ENCODE measurements at regions not wholly inside any gene's neighbourhood (a gene's known extent, or its start where the extent isn't known, plus 50 kb on each side); places are given as distances from the start of the nearest gene placed in this dataset.
"Not testable (repeated sequence)": the region's sequence is repeated elsewhere in the genome, so short reads cannot be mapped to it uniquely, and the experiment has no call there.

DNA sequence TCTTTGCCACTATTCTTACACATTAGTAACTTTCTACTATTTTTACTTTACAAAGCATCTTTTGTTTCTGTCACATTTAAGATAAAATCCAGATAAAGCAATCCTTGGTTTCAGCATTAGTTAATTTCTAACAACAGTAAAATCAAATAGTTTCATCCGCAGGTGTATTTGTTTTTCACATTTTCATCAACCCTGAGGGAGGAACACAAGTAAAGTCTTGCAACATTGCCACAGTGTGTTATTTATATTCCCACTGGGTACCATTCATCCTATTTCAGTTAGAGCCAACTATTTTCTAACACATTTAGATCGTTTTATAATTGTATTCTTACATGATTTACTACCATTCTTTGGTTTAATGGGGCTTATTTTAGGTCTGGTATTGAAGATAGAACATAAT is 908.7 kb upstream of the CITED2 start:
- no peak overlapping the region for H3K27ac Mint-ChIP-seq
- no peak for DNase-seq
- ATAC-seq (ENCODE audit: low read depth), result no peak
- H3K27me3 Mint-ChIP-seq, result no peaks in the 10 kb centered on the region
- no peaks in the 10 kb centered on the region for H3K4me1 Mint-ChIP-seq
- no peaks in the 10 kb centered on the region for H3K36me3 Mint-ChIP-seq
- no peak overlapping the region for H3K4me3 Mint-ChIP-seq
- H3K9me3 Mint-ChIP-seq, result peaks cover 3% of the 10 kb centered on the region
- POLR2A ChIA-PET, result no interaction called here

DNA sequence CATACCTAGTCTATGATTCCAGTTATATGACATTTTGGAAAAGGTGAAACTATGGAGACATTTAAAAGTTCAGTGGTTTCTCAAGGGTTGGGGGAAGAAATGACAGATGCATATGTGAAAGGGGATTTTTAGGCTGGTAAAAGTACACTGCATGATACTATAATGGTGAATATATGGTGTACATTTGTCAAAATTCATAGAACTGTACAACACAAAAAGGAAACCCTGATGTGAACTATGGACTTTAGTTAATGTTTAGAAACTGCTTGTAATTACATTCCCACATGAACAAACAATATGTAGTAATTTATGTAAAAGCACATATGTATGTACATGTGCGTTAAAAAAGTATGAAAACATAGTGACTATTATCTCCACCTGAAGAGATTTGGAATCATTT is 907.3 kb upstream of the CITED2 start:
- no peak overlapping the region for H3K27ac Mint-ChIP-seq
- no peak overlapping the region for H3K4me3 Mint-ChIP-seq
- no peak for DNase-seq
- POLR2A ChIA-PET, result no interaction called here
- no peak for ATAC-seq (ENCODE audit: low read depth)
- no peaks in the 10 kb centered on the region for H3K27me3 Mint-ChIP-seq
- no peaks in the 10 kb centered on the region for H3K36me3 Mint-ChIP-seq
- H3K9me3 Mint-ChIP-seq, result no peaks in the 10 kb centered on the region
- H3K4me1 Mint-ChIP-seq, result no peaks in the 10 kb centered on the region

- no peak for DNase-seq
- no peak overlapping the region for H3K4me3 Mint-ChIP-seq
- H3K27ac Mint-ChIP-seq, result no peak overlapping the region
- no peaks in the 10 kb centered on the region for H3K27me3 Mint-ChIP-seq
- no peaks in the 10 kb centered on the region for H3K4me1 Mint-ChIP-seq
- no peaks in the 10 kb centered on the region for H3K9me3 Mint-ChIP-seq
- no peaks in the 10 kb centered on the region for H3K36me3 Mint-ChIP-seq
- POLR2A ChIA-PET, result no interaction called here
- no peak for ATAC-seq (ENCODE audit: low read depth)
These were observed 906.8 kb upstream of the CITED2 start for GRCh38 chr6:140281236-140281635.

GRCh38 chr6:140276719-140277118 is 902.3 kb upstream of the CITED2 start:
- H3K4me3 Mint-ChIP-seq, result no peak overlapping the region
- H3K36me3 Mint-ChIP-seq, result no peaks in the 10 kb centered on the region
- POLR2A ChIA-PET, result no interaction called here
- peaks cover 4% of the 10 kb centered on the region for H3K27me3 Mint-ChIP-seq
- H3K27ac Mint-ChIP-seq, result no peak overlapping the region
- DNase-seq (no peak), ATAC-seq (ENCODE audit: low read depth) (no peak)
- no peaks in the 10 kb centered on the region for H3K4me1 Mint-ChIP-seq
- H3K9me3 Mint-ChIP-seq, result no peaks in the 10 kb centered on the region

- H3K27ac Mint-ChIP-seq, result no peak overlapping the region
- H3K36me3 Mint-ChIP-seq, result no peaks in the 10 kb centered on the region
- peaks cover 4% of the 10 kb centered on the region for H3K27me3 Mint-ChIP-seq
- no peak overlapping the region for H3K4me3 Mint-ChIP-seq
- H3K9me3 Mint-ChIP-seq, result no peaks in the 10 kb centered on the region
- DNase-seq, result no peak
- no peaks in the 10 kb centered on the region for H3K4me1 Mint-ChIP-seq
- POLR2A ChIA-PET, result no interaction called here
- no peak for ATAC-seq (ENCODE audit: low read depth)
These were observed 901.7 kb upstream of the CITED2 start for GRCh38 chr6:140276133-140276532.

- H3K4me1 Mint-ChIP-seq, result no peaks in the 10 kb centered on the region
- H3K9me3 Mint-ChIP-seq, result no peaks in the 10 kb centered on the region
- H3K4me3 Mint-ChIP-seq, result no peak overlapping the region
- H3K27ac Mint-ChIP-seq, result no peak overlapping the region
- peaks cover 4% of the 10 kb centered on the region for H3K27me3 Mint-ChIP-seq
- no peaks in the 10 kb centered on the region for H3K36me3 Mint-ChIP-seq
- POLR2A ChIA-PET, result no interaction called here
- ATAC-seq (ENCODE audit: low read depth) (no peak), DNase-seq (no peak)
These were observed 901.3 kb upstream of the CITED2 start for GRCh38 chr6:140275725-140276124.

- ATAC-seq (ENCODE audit: low read depth) (no peak), DNase-seq (no peak)
- Mint-ChIP-seq H3K36me3 (no peaks in the 10 kb centered on the region), H3K27me3 (peaks cover 4% of the 10 kb centered on the region), H3K4me1 (no peaks in the 10 kb centered on the region), H3K9me3 (no peaks in the 10 kb centered on the region), H3K27ac (no peak overlapping the region), H3K4me3 (no peak overlapping the region)
- POLR2A ChIA-PET, result no interaction called here
These were observed 900.1 kb upstream of the CITED2 start for GRCh38 chr6:140274548-140274947.

GRCh38 chr6:140271759-140272377 is 897.4 kb upstream of the CITED2 start:
- no peak for DNase-seq
- POLR2A ChIA-PET, result no interaction called here
- no peak for ATAC-seq (ENCODE audit: low read depth)
- Mint-ChIP-seq H3K36me3 (no peaks in the 10 kb centered on the region), H3K4me3 (no peak overlapping the region), H3K27me3 (peaks cover 4% of the 10 kb centered on the region), H3K4me1 (no peaks in the 10 kb centered on the region), H3K27ac (no peak overlapping the region), H3K9me3 (no peaks in the 10 kb centered on the region)

DNA sequence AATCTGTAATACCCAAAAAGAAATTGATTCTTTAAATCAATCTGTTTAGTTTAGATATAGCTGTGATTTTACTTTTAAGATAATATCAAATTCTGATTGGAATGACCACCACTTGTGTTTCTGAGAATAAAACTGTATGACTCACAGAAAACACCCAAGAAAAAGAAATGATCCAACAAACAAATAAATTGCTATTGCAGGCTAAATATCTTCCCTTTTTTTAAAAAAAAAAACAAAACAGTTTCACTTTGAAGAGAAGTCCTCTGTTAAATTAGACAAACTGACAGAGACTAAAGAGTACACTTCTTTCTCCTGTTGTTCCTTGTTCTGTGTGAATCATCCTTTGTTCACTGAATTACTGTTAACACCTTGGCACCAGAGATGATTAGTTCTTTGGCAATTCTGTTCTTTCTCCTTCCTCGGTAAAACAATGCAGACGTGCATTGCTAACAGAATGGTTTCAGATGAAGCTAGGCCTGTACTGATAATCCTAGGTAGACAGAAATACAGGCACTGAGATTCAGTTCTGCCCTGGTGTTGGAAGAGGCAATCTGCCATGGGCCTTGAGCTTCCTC is 895.2 kb upstream of the CITED2 start:
- no peaks in the 10 kb centered on the region for H3K9me3 Mint-ChIP-seq
- no peak for ATAC-seq (ENCODE audit: low read depth)
- H3K36me3 Mint-ChIP-seq, result no peaks in the 10 kb centered on the region
- H3K27ac Mint-ChIP-seq, result no peak overlapping the region
- POLR2A ChIA-PET, result no interaction called here
- H3K4me3 Mint-ChIP-seq, result no peak overlapping the region
- H3K4me1 Mint-ChIP-seq, result no peaks in the 10 kb centered on the region
- no peak for DNase-seq
- H3K27me3 Mint-ChIP-seq, result peaks cover 2% of the 10 kb centered on the region

GRCh38 chr6:140264431-140264830 is 890.0 kb upstream of the CITED2 start:
- no peak for DNase-seq
- no peaks in the 10 kb centered on the region for H3K36me3 Mint-ChIP-seq
- no peaks in the 10 kb centered on the region for H3K4me1 Mint-ChIP-seq
- H3K4me3 Mint-ChIP-seq, result no peak overlapping the region
- H3K27me3 Mint-ChIP-seq, result peaks cover 2% of the 10 kb centered on the region
- POLR2A ChIA-PET, result no interaction called here
- no peaks in the 10 kb centered on the region for H3K9me3 Mint-ChIP-seq
- H3K27ac Mint-ChIP-seq, result no peak overlapping the region
- ATAC-seq (ENCODE audit: low read depth), result no peak

DNA sequence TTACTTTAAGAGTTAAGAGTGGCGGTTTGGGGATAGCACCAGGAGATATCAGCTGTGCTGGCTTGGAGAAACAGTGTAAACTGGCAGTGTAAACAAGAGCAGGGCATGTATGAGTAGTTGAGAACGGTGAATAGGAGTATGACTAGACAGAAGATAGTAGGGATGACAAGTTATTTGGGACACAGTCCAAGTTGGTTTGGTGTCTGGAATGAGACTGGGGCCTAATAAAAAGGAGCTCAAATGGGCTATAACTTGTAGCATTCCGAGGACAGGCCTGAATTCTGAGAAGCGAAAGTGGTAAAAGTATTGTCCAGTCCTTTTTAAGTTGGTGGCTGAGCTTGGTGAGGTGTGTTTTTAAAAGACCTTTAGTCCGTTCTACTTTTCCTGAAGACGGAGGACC is 883.9 kb upstream of the CITED2 start:
- H3K4me3 Mint-ChIP-seq; H3K27me3 Mint-ChIP-seq; POLR2A ChIA-PET; H3K36me3 Mint-ChIP-seq; DNase-seq; H3K27ac Mint-ChIP-seq; ATAC-seq (ENCODE audit: low read depth); H3K4me1 Mint-ChIP-seq; H3K9me3 Mint-ChIP-seq: not testable (repeated sequence)

DNA sequence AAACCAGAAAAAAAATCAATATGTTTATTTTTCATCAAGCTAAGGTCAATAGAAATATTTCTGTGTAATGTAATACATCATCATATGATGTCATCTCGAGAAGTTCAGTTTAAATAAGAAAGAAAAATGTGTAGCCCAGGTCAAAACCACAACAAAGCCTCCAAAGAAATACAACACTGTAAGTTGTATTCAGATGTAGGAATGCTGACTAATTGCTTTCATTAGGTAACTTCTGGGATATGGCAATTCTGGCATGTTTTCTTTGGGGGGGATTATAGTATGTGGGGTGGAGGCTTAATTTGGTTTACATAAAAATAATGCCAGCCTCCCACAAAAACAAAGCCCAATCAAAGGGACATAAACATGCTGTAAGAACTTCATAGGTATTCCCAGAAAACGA is 881.8 kb upstream of the CITED2 start:
- Mint-ChIP-seq H3K36me3 (no peaks in the 10 kb centered on the region), H3K4me3 (no peak overlapping the region), H3K9me3 (no peaks in the 10 kb centered on the region), H3K27ac (no peak overlapping the region), H3K27me3 (no peaks in the 10 kb centered on the region), H3K4me1 (no peaks in the 10 kb centered on the region)
- DNase-seq (no peak), ATAC-seq (ENCODE audit: low read depth) (no peak)
- POLR2A ChIA-PET, result no interaction called here

- DNase-seq, result no peak
- no peak overlapping the region for H3K4me3 Mint-ChIP-seq
- no peaks in the 10 kb centered on the region for H3K4me1 Mint-ChIP-seq
- no peaks in the 10 kb centered on the region for H3K36me3 Mint-ChIP-seq
- no peak overlapping the region for H3K27ac Mint-ChIP-seq
- peaks cover 5% of the 10 kb centered on the region for H3K27me3 Mint-ChIP-seq
- H3K9me3 Mint-ChIP-seq, result no peaks in the 10 kb centered on the region
- POLR2A ChIA-PET, result no interaction called here
- ATAC-seq (ENCODE audit: low read depth), result no peak
These were observed 878.6 kb upstream of the CITED2 start for GRCh38 chr6:140253096-140253495.

- Mint-ChIP-seq H3K27me3 (peaks cover 5% of the 10 kb centered on the region), H3K4me1 (no peaks in the 10 kb centered on the region), H3K36me3 (no peaks in the 10 kb centered on the region), H3K4me3 (no peak overlapping the region), H3K27ac (no peak overlapping the region), H3K9me3 (no peaks in the 10 kb centered on the region)
- POLR2A ChIA-PET, result no interaction called here
- ATAC-seq (ENCODE audit: low read depth) (no peak), DNase-seq (no peak)
These were observed 877.7 kb upstream of the CITED2 start for GRCh38 chr6:140252099-140252498.

Data from activated naive CD8-positive, alpha-beta T cell treated with anti-CD3 and anti-CD28 coated beads, Interleukin-2, amount 10 ng/mL, durations not matched to agents 7 days and 5 days (primary cell).